CD4-positive, alpha-beta T cell treated with Interleukin-10 for 1 hour (primary cell): ENCODE measurements at regions not wholly inside any gene's neighbourhood (a gene's known extent, or its start where the extent isn't known, plus 50 kb on each side); places are given as distances from the start of the nearest gene placed in this dataset.

Experiments used
- DNase-seq: peaks from one replicate; pipeline ENCODE4 v3.0.0-alpha.2; 2020

- no peak for DNase-seq
These were observed 75.9 kb upstream of the AVPR1A start for GRCh38 chr12:63226792-63227463.

- DNase-seq = no peak
These were observed 73.4 kb upstream of the AVPR1A start for GRCh38 chr12:63224396-63224795.

- DNase-seq = no peak
These were observed 72.1 kb upstream of the AVPR1A start for GRCh38 chr12:63223128-63223527.

DNA sequence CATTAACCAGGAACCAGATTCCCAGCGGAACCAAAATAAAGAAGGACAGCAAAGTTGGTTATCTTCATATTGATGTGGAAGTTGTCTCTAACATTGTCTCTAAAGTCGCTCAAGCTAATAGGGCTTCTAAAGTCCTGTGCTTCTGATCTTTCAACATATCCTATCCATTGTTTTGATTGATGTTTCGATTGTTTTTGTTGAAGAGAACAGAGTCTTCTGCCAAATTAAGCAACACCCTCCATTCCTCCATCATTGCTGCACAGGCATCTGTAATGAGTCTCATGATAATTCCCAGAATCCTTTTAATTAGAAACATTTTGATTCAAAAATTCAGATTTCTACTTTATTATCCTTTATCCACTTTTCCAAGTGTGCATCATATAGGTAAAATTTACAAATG, 71.6 kb upstream of the AVPR1A start:
- no peak for DNase-seq

DNA sequence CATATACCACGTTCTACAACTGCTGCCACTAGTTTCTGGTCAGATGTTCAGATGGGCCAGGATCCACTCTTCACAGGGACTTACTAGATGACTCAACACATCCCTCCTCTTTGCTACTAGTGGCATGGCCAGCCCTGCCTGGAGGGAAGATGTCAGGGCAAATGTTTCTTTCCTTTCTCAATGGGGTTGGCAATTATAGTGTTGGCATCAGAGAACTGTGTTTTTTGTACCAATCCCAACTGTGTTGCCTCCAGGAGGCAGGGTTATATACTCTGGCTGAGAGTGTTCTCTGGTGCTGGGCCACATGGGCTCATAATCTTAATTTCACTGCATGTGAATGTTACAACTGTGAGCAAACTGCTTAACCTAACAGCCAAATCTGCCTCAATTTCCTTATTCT, 69.9 kb upstream of the AVPR1A start:
- no peak for DNase-seq

- no peak for DNase-seq
These were observed 61.3 kb upstream of the AVPR1A start for GRCh38 chr12:63212316-63212715.

DNA sequence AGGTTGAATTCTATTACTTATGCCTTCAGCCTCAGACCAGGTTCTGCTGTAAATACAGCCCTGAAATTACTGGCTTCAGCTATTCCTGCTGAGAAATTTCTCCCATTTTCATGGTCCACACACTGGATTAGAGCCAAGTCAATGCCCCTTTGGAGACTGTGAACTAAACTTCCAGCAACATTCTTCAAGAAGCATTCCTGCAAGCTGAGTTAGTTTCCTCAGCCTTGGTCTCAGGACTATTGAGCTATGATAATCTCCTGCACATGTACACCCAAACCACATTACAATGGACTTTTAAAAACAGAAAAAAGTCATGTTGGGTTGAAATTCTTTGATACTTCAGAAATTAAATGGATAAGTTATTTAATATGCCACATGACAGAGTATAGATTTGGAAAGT, 58.0 kb upstream of the AVPR1A start:
- DNase-seq = no peak

- no peak for DNase-seq
These were observed 55.9 kb upstream of the AVPR1A start for GRCh38 chr12:63206909-63207308.

- no peak for DNase-seq
These were observed 55.5 kb upstream of the AVPR1A start for GRCh38 chr12:63206494-63206893.
